AG08395 (cell line): ENCODE measurements at regions not wholly inside any gene's neighbourhood (a gene's known extent, or its start where the extent isn't known, plus 50 kb on each side); places are given as distances from the start of the nearest gene placed in this dataset.

Experiments
- DNase-seq: peaks from one replicate; pipeline ENCODE4 v3.0.0; 2012; ENCODE audit warnings: mixed read lengths, low spot score

DNA sequence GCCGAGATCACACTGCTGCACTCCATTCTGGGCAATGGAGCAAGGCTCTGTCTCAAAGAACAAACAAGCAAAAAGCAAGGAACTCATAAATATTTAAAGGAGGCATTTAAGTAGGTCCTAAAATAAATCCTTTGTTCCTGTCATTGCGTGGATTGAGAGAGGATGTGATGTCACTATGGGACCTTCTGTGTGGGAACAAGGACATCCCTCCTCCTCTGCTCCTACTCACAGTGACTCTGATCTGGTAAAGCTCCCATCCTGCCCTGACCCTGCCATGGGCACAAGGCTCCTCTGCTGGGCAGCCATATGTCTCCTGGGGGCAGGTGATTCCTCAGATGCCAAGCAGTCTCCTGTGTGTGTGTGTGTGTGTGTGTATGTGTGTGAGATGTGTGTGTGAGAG, 74.1 kb upstream of the PRSS58 start:
- DNase-seq = no peak

- no peak for DNase-seq
These were observed 71.4 kb upstream of the PRSS58 start for GRCh38 chr7:142329062-142329790.

DNA sequence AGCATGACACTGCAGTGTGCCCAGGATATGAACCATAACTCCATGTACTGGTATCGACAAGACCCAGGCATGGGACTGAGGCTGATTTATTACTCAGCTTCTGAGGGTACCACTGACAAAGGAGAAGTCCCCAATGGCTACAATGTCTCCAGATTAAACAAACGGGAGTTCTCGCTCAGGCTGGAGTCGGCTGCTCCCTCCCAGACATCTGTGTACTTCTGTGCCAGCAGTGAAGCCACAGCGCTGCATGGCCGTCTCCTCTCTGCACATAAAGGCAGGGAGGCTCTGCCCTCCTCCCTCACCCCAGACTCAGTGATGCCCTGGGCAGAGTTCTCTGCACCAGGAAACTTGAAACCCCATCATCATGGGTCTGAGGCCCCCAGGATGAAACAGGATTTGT, 70.7 kb upstream of the PRSS58 start:
- no peak for DNase-seq

- no peak for DNase-seq
These were observed 70.0 kb upstream of the PRSS58 start for GRCh38 chr7:142327628-142328405.

GRCh38 chr7:142323706-142324105, 65.8 kb upstream of the PRSS58 start:
- DNase-seq = no peak

GRCh38 chr7:142321391-142321790, 63.5 kb upstream of the PRSS58 start:
- DNase-seq = no peak

GRCh38 chr7:142320883-142321282, 63.0 kb upstream of the PRSS58 start:
- no peak for DNase-seq

DNA sequence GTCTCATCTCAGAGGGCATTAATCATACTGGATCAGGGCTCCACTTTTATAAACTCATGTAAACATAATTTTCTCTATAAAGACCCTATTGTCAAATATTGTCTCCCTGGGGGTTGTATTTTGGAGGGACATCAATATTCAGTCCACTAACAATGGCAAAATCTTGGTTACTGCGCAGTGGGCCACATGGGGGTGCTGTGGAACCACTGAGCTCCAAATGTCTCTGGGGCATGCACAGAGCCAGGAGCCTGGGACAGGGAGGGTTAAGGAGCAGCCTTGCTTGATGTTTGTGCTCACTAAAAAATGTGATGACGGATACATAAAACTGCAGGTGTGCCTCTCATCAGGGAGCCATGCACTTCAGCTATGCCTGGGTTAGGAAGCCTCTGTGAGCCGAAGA, 62.1 kb upstream of the PRSS58 start:
- no peak for DNase-seq

- no peak for DNase-seq
These were observed 56.4 kb upstream of the PRSS58 start for GRCh38 chr7:142314281-142314680.

DNA sequence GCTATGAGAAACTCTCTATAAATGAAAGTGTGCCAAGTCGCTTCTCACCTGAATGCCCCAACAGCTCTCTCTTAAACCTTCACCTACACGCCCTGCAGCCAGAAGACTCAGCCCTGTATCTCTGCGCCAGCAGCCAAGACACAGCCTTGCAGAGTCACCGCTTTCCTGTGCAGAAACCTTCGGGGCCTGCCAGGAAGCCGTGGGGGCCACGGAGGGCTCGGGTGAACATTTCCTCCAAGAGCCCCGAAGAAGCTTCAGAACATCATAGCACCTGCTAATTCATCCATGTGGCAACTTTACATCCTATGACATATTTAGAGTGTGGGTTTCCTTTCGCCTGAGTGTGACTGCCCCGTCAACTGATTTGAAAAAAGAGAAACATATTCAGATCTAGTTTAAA, 55.7 kb upstream of the PRSS58 start:
- DNase-seq = no peak

DNA sequence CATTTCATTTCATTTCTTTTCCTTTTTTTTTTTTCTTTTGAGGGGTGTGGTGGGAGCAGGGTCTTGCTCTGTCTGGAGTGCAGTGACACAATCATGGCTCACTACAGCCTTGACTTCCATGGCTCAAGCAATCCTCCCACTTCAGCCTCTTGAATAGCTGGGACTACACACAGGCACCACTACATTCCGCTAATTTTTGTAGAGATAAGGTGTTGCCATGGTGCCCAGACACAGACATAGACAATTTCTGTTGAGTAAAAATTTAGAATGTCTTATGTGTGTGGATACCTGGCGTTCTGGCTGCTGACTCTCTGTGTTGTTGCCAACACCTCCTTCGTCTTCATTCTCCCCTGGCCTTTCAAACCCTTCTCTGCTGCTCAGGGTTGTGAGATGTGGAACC, 54.0 kb upstream of the PRSS58 start:
- no peak for DNase-seq

- DNase-seq = no peak
These were observed 51.1 kb upstream of the PRSS58 start for GRCh38 chr7:142308918-142309317.

GRCh38 chr7:142308326-142308725, 50.5 kb upstream of the PRSS58 start:
- DNase-seq = no peak
